ENCODE measurements at regions not wholly inside any gene's neighbourhood (a gene's known extent, or its start where the extent isn't known, plus 50 kb on each side); places are given as distances from the start of the nearest gene placed in this dataset.

DNA sequence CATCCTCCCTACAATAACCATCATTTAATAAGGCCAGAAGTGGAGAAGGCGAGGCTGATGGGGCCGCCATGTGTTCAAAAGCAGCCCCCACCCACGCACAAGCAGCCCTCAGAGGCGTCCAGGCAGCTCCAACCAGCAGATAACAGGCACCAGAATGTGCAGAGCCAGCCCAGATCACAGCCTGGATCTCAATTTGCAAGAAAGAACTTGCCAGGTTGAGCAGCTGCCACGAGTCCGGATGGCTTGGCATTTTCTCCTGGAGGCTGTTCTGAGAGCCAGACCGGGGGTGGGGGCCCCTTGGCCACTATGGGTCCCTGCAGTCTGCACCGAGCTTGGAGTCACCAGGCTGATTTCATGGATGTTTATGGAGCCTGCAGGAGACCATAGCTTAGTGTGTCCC is 338.1 kb downstream of the PREX1 start:
- DNase-seq (ENCODE audit: low spot score), result no peak
- Mint-ChIP-seq H3K4me3 (no peak overlapping the region), H3K9me3 (no peaks in the 10 kb centered on the region), H3K27me3 (ENCODE audit: low read depth) (no peaks in the 10 kb centered on the region), H3K36me3 (no peaks in the 10 kb centered on the region), H3K27ac (no peak overlapping the region), H3K4me1 (peaks cover 6% of the 10 kb centered on the region)
- TF ChIP-seq, protein P1, sequence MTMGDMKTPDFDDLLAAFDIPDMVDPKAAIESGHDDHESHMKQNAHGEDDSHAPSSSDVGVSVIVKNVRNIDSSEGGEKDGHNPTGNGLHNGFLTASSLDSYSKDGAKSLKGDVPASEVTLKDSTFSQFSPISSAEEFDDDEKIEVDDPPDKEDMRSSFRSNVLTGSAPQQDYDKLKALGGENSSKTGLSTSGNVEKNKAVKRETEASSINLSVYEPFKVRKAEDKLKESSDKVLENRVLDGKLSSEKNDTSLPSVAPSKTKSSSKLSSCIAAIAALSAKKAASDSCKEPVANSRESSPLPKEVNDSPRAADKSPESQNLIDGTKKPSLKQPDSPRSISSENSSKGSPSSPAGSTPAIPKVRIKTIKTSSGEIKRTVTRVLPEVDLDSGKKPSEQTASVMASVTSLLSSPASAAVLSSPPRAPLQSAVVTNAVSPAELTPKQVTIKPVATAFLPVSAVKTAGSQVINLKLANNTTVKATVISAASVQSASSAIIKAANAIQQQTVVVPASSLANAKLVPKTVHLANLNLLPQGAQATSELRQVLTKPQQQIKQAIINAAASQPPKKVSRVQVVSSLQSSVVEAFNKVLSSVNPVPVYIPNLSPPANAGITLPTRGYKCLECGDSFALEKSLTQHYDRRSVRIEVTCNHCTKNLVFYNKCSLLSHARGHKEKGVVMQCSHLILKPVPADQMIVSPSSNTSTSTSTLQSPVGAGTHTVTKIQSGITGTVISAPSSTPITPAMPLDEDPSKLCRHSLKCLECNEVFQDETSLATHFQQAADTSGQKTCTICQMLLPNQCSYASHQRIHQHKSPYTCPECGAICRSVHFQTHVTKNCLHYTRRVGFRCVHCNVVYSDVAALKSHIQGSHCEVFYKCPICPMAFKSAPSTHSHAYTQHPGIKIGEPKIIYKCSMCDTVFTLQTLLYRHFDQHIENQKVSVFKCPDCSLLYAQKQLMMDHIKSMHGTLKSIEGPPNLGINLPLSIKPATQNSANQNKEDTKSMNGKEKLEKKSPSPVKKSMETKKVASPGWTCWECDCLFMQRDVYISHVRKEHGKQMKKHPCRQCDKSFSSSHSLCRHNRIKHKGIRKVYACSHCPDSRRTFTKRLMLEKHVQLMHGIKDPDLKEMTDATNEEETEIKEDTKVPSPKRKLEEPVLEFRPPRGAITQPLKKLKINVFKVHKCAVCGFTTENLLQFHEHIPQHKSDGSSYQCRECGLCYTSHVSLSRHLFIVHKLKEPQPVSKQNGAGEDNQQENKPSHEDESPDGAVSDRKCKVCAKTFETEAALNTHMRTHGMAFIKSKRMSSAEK (CRISPR knock-in tag; IDR thresholded peaks at IDR 0.05; ENCODE audit: borderline replicate concordance), result no peak
- TF ChIP-seq, protein P2, sequence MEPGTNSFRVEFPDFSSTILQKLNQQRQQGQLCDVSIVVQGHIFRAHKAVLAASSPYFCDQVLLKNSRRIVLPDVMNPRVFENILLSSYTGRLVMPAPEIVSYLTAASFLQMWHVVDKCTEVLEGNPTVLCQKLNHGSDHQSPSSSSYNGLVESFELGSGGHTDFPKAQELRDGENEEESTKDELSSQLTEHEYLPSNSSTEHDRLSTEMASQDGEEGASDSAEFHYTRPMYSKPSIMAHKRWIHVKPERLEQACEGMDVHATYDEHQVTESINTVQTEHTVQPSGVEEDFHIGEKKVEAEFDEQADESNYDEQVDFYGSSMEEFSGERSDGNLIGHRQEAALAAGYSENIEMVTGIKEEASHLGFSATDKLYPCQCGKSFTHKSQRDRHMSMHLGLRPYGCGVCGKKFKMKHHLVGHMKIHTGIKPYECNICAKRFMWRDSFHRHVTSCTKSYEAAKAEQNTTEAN (CRISPR knock-in tag; IDR thresholded peaks at IDR 0.05), result no peak
- TF ChIP-seq CREM (CRISPR knock-in tag; IDR thresholded peaks at IDR 0.05) (no peak), NR2C2 (CRISPR knock-in tag; IDR thresholded peaks at IDR 0.05) (no peak), IRF2 (CRISPR knock-in tag; IDR thresholded peaks at IDR 0.05; ENCODE audit: borderline replicate concordance, low read depth) (no peak), FOXP1 (CRISPR knock-in tag; IDR thresholded peaks at IDR 0.05; ENCODE audit: borderline replicate concordance) (no peak), MYBL2 (CRISPR knock-in tag; IDR thresholded peaks at IDR 0.05) (no peak), KAT7 (CRISPR knock-in tag; IDR thresholded peaks at IDR 0.05; ENCODE audit: borderline replicate concordance) (no peak), OVOL2 (CRISPR knock-in tag; IDR thresholded peaks at IDR 0.05; ENCODE audit: borderline replicate concordance) (no peak), ESRRA (CRISPR knock-in tag; IDR thresholded peaks at IDR 0.05; ENCODE audit: borderline replicate concordance) (no peak), JAZF1 (CRISPR knock-in tag; IDR thresholded peaks at IDR 0.05) (no peak), NR3C1 (CRISPR knock-in tag; conservative IDR thresholded peaks at IDR 0.05; ENCODE audit: low read depth) (no peak)
- TF ChIP-seq, protein P3, sequence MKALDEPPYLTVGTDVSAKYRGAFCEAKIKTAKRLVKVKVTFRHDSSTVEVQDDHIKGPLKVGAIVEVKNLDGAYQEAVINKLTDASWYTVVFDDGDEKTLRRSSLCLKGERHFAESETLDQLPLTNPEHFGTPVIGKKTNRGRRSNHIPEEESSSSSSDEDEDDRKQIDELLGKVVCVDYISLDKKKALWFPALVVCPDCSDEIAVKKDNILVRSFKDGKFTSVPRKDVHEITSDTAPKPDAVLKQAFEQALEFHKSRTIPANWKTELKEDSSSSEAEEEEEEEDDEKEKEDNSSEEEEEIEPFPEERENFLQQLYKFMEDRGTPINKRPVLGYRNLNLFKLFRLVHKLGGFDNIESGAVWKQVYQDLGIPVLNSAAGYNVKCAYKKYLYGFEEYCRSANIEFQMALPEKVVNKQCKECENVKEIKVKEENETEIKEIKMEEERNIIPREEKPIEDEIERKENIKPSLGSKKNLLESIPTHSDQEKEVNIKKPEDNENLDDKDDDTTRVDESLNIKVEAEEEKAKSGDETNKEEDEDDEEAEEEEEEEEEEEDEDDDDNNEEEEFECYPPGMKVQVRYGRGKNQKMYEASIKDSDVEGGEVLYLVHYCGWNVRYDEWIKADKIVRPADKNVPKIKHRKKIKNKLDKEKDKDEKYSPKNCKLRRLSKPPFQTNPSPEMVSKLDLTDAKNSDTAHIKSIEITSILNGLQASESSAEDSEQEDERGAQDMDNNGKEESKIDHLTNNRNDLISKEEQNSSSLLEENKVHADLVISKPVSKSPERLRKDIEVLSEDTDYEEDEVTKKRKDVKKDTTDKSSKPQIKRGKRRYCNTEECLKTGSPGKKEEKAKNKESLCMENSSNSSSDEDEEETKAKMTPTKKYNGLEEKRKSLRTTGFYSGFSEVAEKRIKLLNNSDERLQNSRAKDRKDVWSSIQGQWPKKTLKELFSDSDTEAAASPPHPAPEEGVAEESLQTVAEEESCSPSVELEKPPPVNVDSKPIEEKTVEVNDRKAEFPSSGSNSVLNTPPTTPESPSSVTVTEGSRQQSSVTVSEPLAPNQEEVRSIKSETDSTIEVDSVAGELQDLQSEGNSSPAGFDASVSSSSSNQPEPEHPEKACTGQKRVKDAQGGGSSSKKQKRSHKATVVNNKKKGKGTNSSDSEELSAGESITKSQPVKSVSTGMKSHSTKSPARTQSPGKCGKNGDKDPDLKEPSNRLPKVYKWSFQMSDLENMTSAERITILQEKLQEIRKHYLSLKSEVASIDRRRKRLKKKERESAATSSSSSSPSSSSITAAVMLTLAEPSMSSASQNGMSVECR (CRISPR knock-in tag; IDR thresholded peaks at IDR 0.05; ENCODE audit: borderline replicate concordance), result no peak
- TF ChIP-seq, protein P4, sequence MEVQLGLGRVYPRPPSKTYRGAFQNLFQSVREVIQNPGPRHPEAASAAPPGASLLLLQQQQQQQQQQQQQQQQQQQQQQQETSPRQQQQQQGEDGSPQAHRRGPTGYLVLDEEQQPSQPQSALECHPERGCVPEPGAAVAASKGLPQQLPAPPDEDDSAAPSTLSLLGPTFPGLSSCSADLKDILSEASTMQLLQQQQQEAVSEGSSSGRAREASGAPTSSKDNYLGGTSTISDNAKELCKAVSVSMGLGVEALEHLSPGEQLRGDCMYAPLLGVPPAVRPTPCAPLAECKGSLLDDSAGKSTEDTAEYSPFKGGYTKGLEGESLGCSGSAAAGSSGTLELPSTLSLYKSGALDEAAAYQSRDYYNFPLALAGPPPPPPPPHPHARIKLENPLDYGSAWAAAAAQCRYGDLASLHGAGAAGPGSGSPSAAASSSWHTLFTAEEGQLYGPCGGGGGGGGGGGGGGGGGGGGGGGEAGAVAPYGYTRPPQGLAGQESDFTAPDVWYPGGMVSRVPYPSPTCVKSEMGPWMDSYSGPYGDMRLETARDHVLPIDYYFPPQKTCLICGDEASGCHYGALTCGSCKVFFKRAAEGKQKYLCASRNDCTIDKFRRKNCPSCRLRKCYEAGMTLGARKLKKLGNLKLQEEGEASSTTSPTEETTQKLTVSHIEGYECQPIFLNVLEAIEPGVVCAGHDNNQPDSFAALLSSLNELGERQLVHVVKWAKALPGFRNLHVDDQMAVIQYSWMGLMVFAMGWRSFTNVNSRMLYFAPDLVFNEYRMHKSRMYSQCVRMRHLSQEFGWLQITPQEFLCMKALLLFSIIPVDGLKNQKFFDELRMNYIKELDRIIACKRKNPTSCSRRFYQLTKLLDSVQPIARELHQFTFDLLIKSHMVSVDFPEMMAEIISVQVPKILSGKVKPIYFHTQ (CRISPR knock-in tag; IDR thresholded peaks at IDR 0.05), result no peak
- TF ChIP-seq, protein P5, sequence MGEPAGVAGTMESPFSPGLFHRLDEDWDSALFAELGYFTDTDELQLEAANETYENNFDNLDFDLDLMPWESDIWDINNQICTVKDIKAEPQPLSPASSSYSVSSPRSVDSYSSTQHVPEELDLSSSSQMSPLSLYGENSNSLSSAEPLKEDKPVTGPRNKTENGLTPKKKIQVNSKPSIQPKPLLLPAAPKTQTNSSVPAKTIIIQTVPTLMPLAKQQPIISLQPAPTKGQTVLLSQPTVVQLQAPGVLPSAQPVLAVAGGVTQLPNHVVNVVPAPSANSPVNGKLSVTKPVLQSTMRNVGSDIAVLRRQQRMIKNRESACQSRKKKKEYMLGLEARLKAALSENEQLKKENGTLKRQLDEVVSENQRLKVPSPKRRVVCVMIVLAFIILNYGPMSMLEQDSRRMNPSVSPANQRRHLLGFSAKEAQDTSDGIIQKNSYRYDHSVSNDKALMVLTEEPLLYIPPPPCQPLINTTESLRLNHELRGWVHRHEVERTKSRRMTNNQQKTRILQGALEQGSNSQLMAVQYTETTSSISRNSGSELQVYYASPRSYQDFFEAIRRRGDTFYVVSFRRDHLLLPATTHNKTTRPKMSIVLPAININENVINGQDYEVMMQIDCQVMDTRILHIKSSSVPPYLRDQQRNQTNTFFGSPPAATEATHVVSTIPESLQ (CRISPR knock-in tag; IDR thresholded peaks at IDR 0.05), result no peak
- POLR2A ChIA-PET, result no interaction called here
- CTCF ChIA-PET, result no interaction called here
- ATAC-seq, result no peak
